DOHH2 (cell line): ENCODE measurements at regions not wholly inside any gene's neighbourhood (a gene's known extent, or its start where the extent isn't known, plus 50 kb on each side); places are given as distances from the start of the nearest gene placed in this dataset.

Experiments used
- CTCF ChIP-seq: fragments of 200-600 bp; sonication (generic); IDR thresholded peaks from one replicate; pipeline ENCODE4 v1.5.1; 2014; ENCODE audit warnings: antibody characterized with exemption, mild to moderate bottlenecking, low read depth, low read length; ENCODE audit not compliant: poor library complexity, severe bottlenecking
- EZH2phosphoT487 ChIP-seq: fragments of 200-600 bp; sonication (generic); IDR thresholded peaks from 2 replicates; pipeline ENCODE4 v1.6.1; 2017; ENCODE audit warnings: borderline replicate concordance, mild to moderate bottlenecking, antibody characterized with exemption, low read length, moderate library complexity, mixed read lengths

GRCh38 chr13:82432949-82433348 lies 1449.3 kb downstream of the SLITRK1 start:
- TF ChIP-seq CTCF (no peak), EZH2phosphoT487 (no peak)
